Peyer's patch (tissue), 4 donors: ENCODE measurements at regions not wholly inside any gene's neighbourhood (a gene's known extent, or its start where the extent isn't known, plus 50 kb on each side); places are given as distances from the start of the nearest gene placed in this dataset.

Experiments
- POLR2A ChIP-seq, 2 donors: fragments of 450-650 bp; IDR thresholded peaks; one replicate each; pipeline ENCODE4 v1.5.1; 2017; ENCODE audit warnings: antibody characterized with exemption in 2 of 2, mild to moderate bottlenecking in 2 of 2, moderate library complexity in 2 of 2
- TF ChIP-seq, protein P1 (sequence below), 6 experiments: fragments of 450-650 bp in 4 of 6; fragments of 200-600 bp in 2 of 6; sonication (generic) in 1 of 6; IDR thresholded peaks; one replicate each; pipeline ENCODE4 v1.5.1; 2017 to 2019; ENCODE audit warnings: antibody characterized with exemption in 6 of 6, mild to moderate bottlenecking in 3 of 6, moderate library complexity in 1 of 6

DNA sequence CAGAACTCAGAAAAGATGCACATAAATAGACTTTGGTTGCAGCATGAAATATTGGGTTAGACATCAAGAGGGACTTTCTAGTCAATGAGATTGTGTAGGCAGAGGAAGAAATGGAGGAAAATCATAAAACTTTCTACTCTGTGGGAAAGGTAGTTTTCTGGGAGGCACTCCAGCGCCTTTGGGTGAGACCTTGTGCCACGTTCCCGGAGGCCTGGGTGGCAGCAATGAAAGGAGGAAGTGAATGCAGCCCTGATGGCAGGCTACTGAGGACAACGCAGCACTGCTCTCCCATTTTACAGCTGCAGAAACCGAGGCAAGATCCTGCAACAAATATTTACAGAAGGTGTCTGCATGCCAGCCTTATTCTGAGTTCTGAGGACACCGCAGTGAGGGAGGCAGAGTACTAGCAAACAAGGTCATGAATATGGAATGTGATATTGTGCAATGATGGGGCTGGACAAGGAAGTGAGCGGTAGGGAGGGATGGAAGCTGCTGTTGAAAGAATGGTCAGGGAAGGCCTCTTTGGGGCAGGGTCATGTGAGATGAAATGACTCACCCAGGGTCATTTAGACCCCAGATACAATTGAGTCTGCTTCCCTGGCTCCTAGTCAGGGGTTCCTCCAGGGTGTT, 159.1 kb downstream of the TFAP2C start:
- TF ChIP-seq, protein P1, sequence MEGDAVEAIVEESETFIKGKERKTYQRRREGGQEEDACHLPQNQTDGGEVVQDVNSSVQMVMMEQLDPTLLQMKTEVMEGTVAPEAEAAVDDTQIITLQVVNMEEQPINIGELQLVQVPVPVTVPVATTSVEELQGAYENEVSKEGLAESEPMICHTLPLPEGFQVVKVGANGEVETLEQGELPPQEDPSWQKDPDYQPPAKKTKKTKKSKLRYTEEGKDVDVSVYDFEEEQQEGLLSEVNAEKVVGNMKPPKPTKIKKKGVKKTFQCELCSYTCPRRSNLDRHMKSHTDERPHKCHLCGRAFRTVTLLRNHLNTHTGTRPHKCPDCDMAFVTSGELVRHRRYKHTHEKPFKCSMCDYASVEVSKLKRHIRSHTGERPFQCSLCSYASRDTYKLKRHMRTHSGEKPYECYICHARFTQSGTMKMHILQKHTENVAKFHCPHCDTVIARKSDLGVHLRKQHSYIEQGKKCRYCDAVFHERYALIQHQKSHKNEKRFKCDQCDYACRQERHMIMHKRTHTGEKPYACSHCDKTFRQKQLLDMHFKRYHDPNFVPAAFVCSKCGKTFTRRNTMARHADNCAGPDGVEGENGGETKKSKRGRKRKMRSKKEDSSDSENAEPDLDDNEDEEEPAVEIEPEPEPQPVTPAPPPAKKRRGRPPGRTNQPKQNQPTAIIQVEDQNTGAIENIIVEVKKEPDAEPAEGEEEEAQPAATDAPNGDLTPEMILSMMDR (IDR thresholded peaks at IDR 0.05): no peak
- TF ChIP-seq POLR2A (IDR thresholded peaks at IDR 0.05): no peak
